ENCODE measurements at regions not wholly inside any gene's neighbourhood (a gene's known extent, or its start where the extent isn't known, plus 50 kb on each side); places are given as distances from the start of the nearest gene placed in this dataset.

GRCh38 chr4:149057594-149057993 lies 615.4 kb upstream of the NR3C2 start:
- Mint-ChIP-seq H3K27ac (no peak overlapping the region), H3K27me3 (ENCODE audit: insufficient read depth) (peaks cover 6% of the 10 kb centered on the region), H3K4me3 (no peak overlapping the region), H3K4me1 (ENCODE audit: low read depth) (no peaks in the 10 kb centered on the region), H3K36me3 (ENCODE audit: low read depth) (no peaks in the 10 kb centered on the region), H3K9me3 (no peaks in the 10 kb centered on the region)
- no peak for TF ChIP-seq CTCF (IDR thresholded peaks at IDR 0.05)
- DNase-seq: no peak

- no peak overlapping the region for H3K27ac Mint-ChIP-seq
- TF ChIP-seq CTCF (IDR thresholded peaks at IDR 0.05): no peak
- DNase-seq: no peak
- H3K4me3 Mint-ChIP-seq: no peak overlapping the region
- H3K27me3 Mint-ChIP-seq (ENCODE audit: insufficient read depth): peaks cover 6% of the 10 kb centered on the region
- no peaks in the 10 kb centered on the region for H3K9me3 Mint-ChIP-seq
- no peaks in the 10 kb centered on the region for H3K4me1 Mint-ChIP-seq (ENCODE audit: low read depth)
- H3K36me3 Mint-ChIP-seq (ENCODE audit: low read depth): no peaks in the 10 kb centered on the region
Observed at GRCh38 chr4:149056615-149057014, 614.4 kb upstream of the NR3C2 start.

GRCh38 chr4:149055624-149056023 lies 613.4 kb upstream of the NR3C2 start:
- no peak overlapping the region for H3K4me3 Mint-ChIP-seq
- H3K27ac Mint-ChIP-seq: no peak overlapping the region
- no peak for DNase-seq
- no peaks in the 10 kb centered on the region for H3K9me3 Mint-ChIP-seq
- H3K36me3 Mint-ChIP-seq (ENCODE audit: low read depth): no peaks in the 10 kb centered on the region
- no peaks in the 10 kb centered on the region for H3K4me1 Mint-ChIP-seq (ENCODE audit: low read depth)
- TF ChIP-seq CTCF (IDR thresholded peaks at IDR 0.05): no peak
- peaks cover 6% of the 10 kb centered on the region for H3K27me3 Mint-ChIP-seq (ENCODE audit: insufficient read depth)

GRCh38 chr4:149050840-149051239 lies 608.6 kb upstream of the NR3C2 start:
- peaks cover 4% of the 10 kb centered on the region; the same call in 1 of the 2 replicates for H3K27me3 Mint-ChIP-seq (ENCODE audit: insufficient read depth)
- no peak overlapping the region for H3K4me3 Mint-ChIP-seq
- no peaks in the 10 kb centered on the region for H3K4me1 Mint-ChIP-seq (ENCODE audit: low read depth)
- H3K27ac Mint-ChIP-seq: no peak overlapping the region
- DNase-seq: no peak
- H3K9me3 Mint-ChIP-seq: no peaks in the 10 kb centered on the region
- H3K36me3 Mint-ChIP-seq (ENCODE audit: low read depth): no peaks in the 10 kb centered on the region
- TF ChIP-seq CTCF (IDR thresholded peaks at IDR 0.05): no peak

GRCh38 chr4:149048451-149049143 lies 606.4 kb upstream of the NR3C2 start:
- Mint-ChIP-seq H3K4me3 (no peak overlapping the region), H3K4me1 (ENCODE audit: low read depth) (no peaks in the 10 kb centered on the region), H3K36me3 (ENCODE audit: low read depth) (no peaks in the 10 kb centered on the region), H3K27me3 (ENCODE audit: insufficient read depth) (peaks cover 8% of the 10 kb centered on the region), H3K9me3 (no peaks in the 10 kb centered on the region), H3K27ac (no peak overlapping the region)
- TF ChIP-seq CTCF (IDR thresholded peaks at IDR 0.05): no peak
- DNase-seq: no peak
